Pancreas (tissue), 10 donors: ENCODE measurements at regions not wholly inside any gene's neighbourhood (a gene's known extent, or its start where the extent isn't known, plus 50 kb on each side); places are given as distances from the start of the nearest gene placed in this dataset.
A peak's percentile ranks its signal among the peaks of the same experiment; 100 is the strongest.

Experiments used
- ATAC-seq, 4 donors: fragments of 200-7000 bp; cut with Tn5 transposase; one replicate each; pipeline versions ENCODE4 v1.8.0 to v1.9.1; 2020; ENCODE audit warnings: mild to moderate bottlenecking in 4 of 4, moderate library complexity in 4 of 4
- DNase-seq, 6 donors: peaks; one replicate each; pipeline ENCODE4 v3.0.0-alpha.2; 2020
- FAIRE-seq: peaks from 2 replicates; lab custom pipeline; 2012; peaks lifted over from hg19 to GRCh38; lab: Jason Lieb, UNC
- H3K27ac ChIP-seq, 4 donors: fragments of 200-600 bp; sonication (generic); 1 replicate in 3 of 4; 2 replicates in 1 of 4; pipeline versions ENCODE4 v1.5.0 to v1.8.0; 2020
- H3K27me3 ChIP-seq, 4 donors: fragments of 200-600 bp; one replicate each; pipeline ENCODE4 v1.8.0; 2021
- H3K36me3 ChIP-seq, 3 donors: fragments of 200-600 bp; sonication (generic) in 1 of 3; one replicate each; pipeline versions ENCODE4 v1.5.0 to v1.8.0; 2020 to 2021
- H3K4me1 ChIP-seq, 3 donors: fragments of 200-600 bp; one replicate each; pipeline ENCODE4 v1.8.0; 2021
- H3K4me3 ChIP-seq, 4 donors: fragments of 200-600 bp; sonication (generic) in 2 of 4; one replicate each; pipeline versions ENCODE4 v1.5.0 to v1.8.0; 2020 to 2021
- H3K9me3 ChIP-seq, 4 donors: fragments of 200-600 bp; one replicate each; pipeline ENCODE4 v1.8.0; 2021
- WGBS, 2 donors: extraction: QIAGEN DNeasy Blood & Tissue Kit; methylation state at CpG; one replicate each; pipeline ENCODE4 v1.1.7; 2013; 5-methylcytosine and 5-hydroxymethylcytosine counted together
- intact Hi-C, 3 donors: fragments of 100-400 bp; cut with DNase I; formaldehyde crosslinking; loops; one replicate each; pipeline versions ENCODE4 v1.11.1 to v1.14.2; 2022
- TF ChIP-seq, protein P1 (sequence below), 4 donors: fragments of 200-600 bp; sonication (generic) in 3 of 4; IDR thresholded peaks; one replicate each; pipeline versions ENCODE4 v1.5.0 to v1.8.0; 2021; ENCODE audit warnings: antibody characterized with exemption in 4 of 4
- donor health status: healthy with polysubstance abuse.
- donor health status: DM: no; HTN: no; CAD: no; lungs with moderate emphysema.
- donor health status: DM: no; HTN: no; CAD: no.
- donor health status: control.
- donor health status: control.
- donor health status: Bipolar disorder and iron deficiency.
- donor health status: DM: yes; HTN: yes; CAD: no.
- donor health status: DM: no; HTN: no; CAD: no.
- donor health status: DM: no; HTN: no; CAD: no.
- donor health status: DM: yes; HTN: yes; CAD: no.

GRCh38 chr7:1314908-1315450 is 82.3 kb downstream of the UNCX start:
- H3K4me1 ChIP-seq, result no peaks in the 10 kb centered on the region
- intact Hi-C loops, result no loop called here
- TF ChIP-seq, protein P1, sequence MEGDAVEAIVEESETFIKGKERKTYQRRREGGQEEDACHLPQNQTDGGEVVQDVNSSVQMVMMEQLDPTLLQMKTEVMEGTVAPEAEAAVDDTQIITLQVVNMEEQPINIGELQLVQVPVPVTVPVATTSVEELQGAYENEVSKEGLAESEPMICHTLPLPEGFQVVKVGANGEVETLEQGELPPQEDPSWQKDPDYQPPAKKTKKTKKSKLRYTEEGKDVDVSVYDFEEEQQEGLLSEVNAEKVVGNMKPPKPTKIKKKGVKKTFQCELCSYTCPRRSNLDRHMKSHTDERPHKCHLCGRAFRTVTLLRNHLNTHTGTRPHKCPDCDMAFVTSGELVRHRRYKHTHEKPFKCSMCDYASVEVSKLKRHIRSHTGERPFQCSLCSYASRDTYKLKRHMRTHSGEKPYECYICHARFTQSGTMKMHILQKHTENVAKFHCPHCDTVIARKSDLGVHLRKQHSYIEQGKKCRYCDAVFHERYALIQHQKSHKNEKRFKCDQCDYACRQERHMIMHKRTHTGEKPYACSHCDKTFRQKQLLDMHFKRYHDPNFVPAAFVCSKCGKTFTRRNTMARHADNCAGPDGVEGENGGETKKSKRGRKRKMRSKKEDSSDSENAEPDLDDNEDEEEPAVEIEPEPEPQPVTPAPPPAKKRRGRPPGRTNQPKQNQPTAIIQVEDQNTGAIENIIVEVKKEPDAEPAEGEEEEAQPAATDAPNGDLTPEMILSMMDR (IDR thresholded peaks at IDR 0.05), result no peak
- WGBS, 2 donors, result 77 to 79% methylated on average over 24 to 26 of the region's 26 CpGs
- FAIRE-seq (no peak), ATAC-seq (no peak), DNase-seq (no peak)
- H3K4me3 ChIP-seq, result no peak overlapping the region
- H3K27ac ChIP-seq, result no peak overlapping the region
- H3K27me3 ChIP-seq, result no peaks in the 10 kb centered on the region
- no peaks in the 10 kb centered on the region for H3K36me3 ChIP-seq
- no peaks in the 10 kb centered on the region for H3K9me3 ChIP-seq

GRCh38 chr7:1316086-1316485 is 83.4 kb downstream of the UNCX start:
- Histone ChIP-seq H3K27me3 (no peaks in the 10 kb centered on the region), H3K27ac (no peak overlapping the region), H3K4me1 (no peaks in the 10 kb centered on the region), H3K4me3 (no peak overlapping the region), H3K9me3 (no peaks in the 10 kb centered on the region), H3K36me3 (no peaks in the 10 kb centered on the region)
- DNase-seq (no peak), FAIRE-seq (no peak), ATAC-seq (no peak)
- TF ChIP-seq, protein P1 (IDR thresholded peaks at IDR 0.05), result no peak
- WGBS, 2 donors, result 66 to 72% methylated on average over 10 of the region's 10 CpGs
- intact Hi-C loops, result no loop called here

DNA sequence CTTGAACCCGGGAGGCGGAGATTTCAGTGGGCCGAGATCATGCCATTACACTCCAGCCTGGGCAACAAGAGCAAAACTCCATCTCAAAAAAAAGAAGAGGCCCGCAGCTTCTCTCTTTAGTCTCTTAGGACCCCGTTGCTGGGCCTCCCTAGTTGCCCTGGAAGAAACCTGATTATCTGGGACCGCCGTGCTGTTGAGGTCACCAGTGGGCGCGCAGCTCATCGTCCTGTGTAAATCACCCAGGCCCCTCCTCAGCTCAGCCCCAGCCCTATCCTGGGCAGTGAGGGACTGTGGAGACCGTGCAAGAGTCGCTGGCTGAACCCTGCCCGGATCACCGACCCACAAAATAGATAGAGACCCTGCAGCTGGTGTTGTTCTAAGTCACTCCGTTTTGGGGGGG is 85.0 kb downstream of the UNCX start:
- Histone ChIP-seq H3K27me3 (no peaks in the 10 kb centered on the region), H3K4me1 (no peaks in the 10 kb centered on the region), H3K4me3 (no peak overlapping the region), H3K9me3 (no peaks in the 10 kb centered on the region), H3K27ac (no peak overlapping the region), H3K36me3 (no peaks in the 10 kb centered on the region)
- FAIRE-seq (no peak), DNase-seq (peak in 1 of 6 donors; percentile 30), ATAC-seq (no peak)
- intact Hi-C loops, result no loop called here
- 65 to 80% methylated on average over 15 of the region's 15 CpGs for WGBS, 2 donors
- TF ChIP-seq, protein P1 (IDR thresholded peaks at IDR 0.05), result no peak

- Histone ChIP-seq H3K36me3 (no peaks in the 10 kb centered on the region), H3K4me1 (no peaks in the 10 kb centered on the region), H3K27ac (no peak overlapping the region), H3K27me3 (no peaks in the 10 kb centered on the region), H3K4me3 (no peak overlapping the region), H3K9me3 (no peaks in the 10 kb centered on the region)
- no peak for ATAC-seq
- no peak for FAIRE-seq
- peak in 1 of 6 donors; percentile 32 for DNase-seq
- intact Hi-C loops, result no loop called here
- 69 to 77% methylated on average over 16 of the region's 16 CpGs for WGBS, 2 donors
- TF ChIP-seq, protein P1 (IDR thresholded peaks at IDR 0.05), result no peak
Measured at GRCh38 chr7:1318051-1318450, 85.4 kb downstream of the UNCX start.

DNA sequence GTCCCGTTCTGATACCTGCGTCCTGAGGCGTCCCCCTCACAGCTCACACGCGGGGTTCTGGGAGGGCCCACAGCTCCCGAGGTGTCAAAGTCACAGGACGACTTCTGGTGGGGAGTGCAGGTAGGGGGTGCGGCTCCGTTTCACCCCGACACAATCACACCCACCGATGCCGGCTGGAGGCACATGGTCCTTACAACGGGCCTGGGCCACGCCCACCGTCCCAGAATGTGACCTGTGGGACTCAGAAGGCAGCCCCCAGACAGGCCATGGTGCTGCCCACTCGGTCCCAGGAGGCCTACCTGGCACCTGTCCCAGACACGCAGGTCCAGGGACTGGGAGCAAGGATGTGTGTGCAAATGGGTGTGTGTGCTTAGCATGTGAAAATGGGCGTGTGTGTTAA is 86.0 kb downstream of the UNCX start:
- TF ChIP-seq, protein P1 (IDR thresholded peaks at IDR 0.05), result no peak
- H3K36me3 ChIP-seq, result no peaks in the 10 kb centered on the region
- no peak for ATAC-seq
- H3K9me3 ChIP-seq, result no peaks in the 10 kb centered on the region
- 51 to 62% methylated on average over 18 of the region's 18 CpGs for WGBS, 2 donors
- H3K4me3 ChIP-seq, result no peak overlapping the region
- intact Hi-C loops, result no loop called here
- DNase-seq, result no peak
- no peak overlapping the region for H3K27ac ChIP-seq
- no peaks in the 10 kb centered on the region for H3K4me1 ChIP-seq
- H3K27me3 ChIP-seq, result no peaks in the 10 kb centered on the region
- no peak for FAIRE-seq
